Fibroblast of lung (primary cell): ENCODE measurements at regions not wholly inside any gene's neighbourhood (a gene's known extent, or its start where the extent isn't known, plus 50 kb on each side); places are given as distances from the start of the nearest gene placed in this dataset.
A peak's percentile ranks its signal among the peaks of the same experiment; 100 is the strongest.

ENCODE experiments used
- DNase-seq, 2 donors: peaks; one replicate each; pipeline versions ENCODE4 v3.0.0 to v3.0.0-alpha.2; 2010; ENCODE audit warnings: low read depth in 2 of 2
- H2AFZ ChIP-seq: 2 replicates; pipeline ENCODE4 v1.5.1; 2012; ENCODE audit warnings: low read length, control low read depth, inconsistent platforms
- H3K27ac ChIP-seq: 2 replicates; pipeline ENCODE4 v1.5.1; 2011; ENCODE audit warnings: low read length, control low read depth; ENCODE audit not compliant: insufficient read depth
- H3K27me3 ChIP-seq: 2 replicates; pipeline ENCODE4 v1.5.1; 2011; ENCODE audit warnings: mild to moderate bottlenecking, low read length; ENCODE audit not compliant: control insufficient read depth, insufficient read depth
- H3K36me3 ChIP-seq: 2 replicates; pipeline ENCODE4 v1.5.1; 2011; ENCODE audit warnings: low read length; ENCODE audit not compliant: control insufficient read depth, insufficient read depth
- H3K4me1 ChIP-seq: 2 replicates; pipeline ENCODE4 v1.5.1; 2011; ENCODE audit warnings: low read length; ENCODE audit not compliant: control insufficient read depth, insufficient read depth; ENCODE audit errors: extremely low read depth
- H3K4me2 ChIP-seq: 2 replicates; pipeline ENCODE4 v1.5.1; 2011; ENCODE audit warnings: low read length, control low read depth; ENCODE audit not compliant: insufficient read depth; ENCODE audit errors: extremely low read depth
- H3K4me3 ChIP-seq, 4 experiments: fragments of 200-600 bp in 1 of 4; sonication (generic) in 1 of 4; replicated peaks in 1 of 4; 2 replicates each; pipeline ENCODE4 v1.5.1; 2011 to 2016; ENCODE audit warnings: low read length in 4 of 4, low read depth in 3 of 4, mild to moderate bottlenecking in 3 of 4, control low read depth in 2 of 4, inconsistent platforms in 1 of 4, mixed read lengths in 1 of 4; ENCODE audit not compliant: insufficient read depth in 1 of 4; ENCODE audit errors: control extremely low read depth in 1 of 4
- H3K79me2 ChIP-seq: 2 replicates; pipeline ENCODE4 v1.5.1; 2012; ENCODE audit warnings: mild to moderate bottlenecking, low read length, inconsistent platforms; ENCODE audit not compliant: control insufficient read depth, insufficient read depth
- H3K9ac ChIP-seq: 2 replicates; pipeline ENCODE4 v1.5.1; 2011; ENCODE audit warnings: mild to moderate bottlenecking, low read length, control low read depth; ENCODE audit not compliant: insufficient read depth
- H3K9me3 ChIP-seq: 2 replicates; pipeline ENCODE4 v1.5.1; 2012; ENCODE audit warnings: low read depth, low read length; ENCODE audit not compliant: control insufficient read depth, insufficient read depth
- H4K20me1 ChIP-seq: 2 replicates; pipeline ENCODE4 v1.5.1; 2011; ENCODE audit warnings: low read length; ENCODE audit not compliant: control insufficient read depth, insufficient read depth; ENCODE audit errors: extremely low read depth
- CTCF ChIP-seq, 2 donors: IDR thresholded peaks in 1 of 2; conservative IDR thresholded peaks in 1 of 2; 1 replicate in 1 of 2; 2 replicates in 1 of 2; pipeline ENCODE4 v1.5.1; 2011 to 2012; ENCODE audit warnings: low read length in 2 of 2, control low read depth in 1 of 2, inconsistent platforms in 1 of 2, low read depth in 1 of 2, mild to moderate bottlenecking in 1 of 2
- EZH2 ChIP-seq: IDR thresholded peaks from 2 replicates; pipeline ENCODE4 v1.5.1; 2012; ENCODE audit warnings: low read length, control low read depth, mild to moderate bottlenecking; ENCODE audit errors: missing control alignments

GRCh38 chr1:79920960-79921669 is 914.6 kb upstream of the ADGRL4 start:
- H3K9me3 ChIP-seq: no peaks in the 10 kb centered on the region
- H3K79me2 ChIP-seq: no peaks in the 10 kb centered on the region
- no peak overlapping the region for H3K9ac ChIP-seq
- H2AFZ ChIP-seq: no peak overlapping the region
- H3K4me3 ChIP-seq: no peak overlapping the region
- no peaks in the 10 kb centered on the region for H4K20me1 ChIP-seq
- DNase-seq: no peak
- H3K27me3 ChIP-seq: no peaks in the 10 kb centered on the region
- no peak overlapping the region for H3K27ac ChIP-seq
- H3K36me3 ChIP-seq: no peaks in the 10 kb centered on the region
- TF ChIP-seq CTCF (conservative IDR thresholded peaks at IDR 0.05 in 1 of 2, IDR thresholded peaks at IDR 0.05 in 1 of 2; ENCODE audit: low read depth in 1 of 2, low read length in 2 of 2) (no peak), EZH2 (no peak)
- no peaks in the 10 kb centered on the region for H3K4me1 ChIP-seq
- H3K4me2 ChIP-seq: no peak overlapping the region

- TF ChIP-seq CTCF (conservative IDR thresholded peaks at IDR 0.05 in 1 of 2, IDR thresholded peaks at IDR 0.05 in 1 of 2; ENCODE audit: low read depth in 1 of 2, low read length in 2 of 2) (no peak), EZH2 (no peak)
- H3K36me3 ChIP-seq: no peaks in the 10 kb centered on the region
- no peaks in the 10 kb centered on the region for H4K20me1 ChIP-seq
- H3K4me2 ChIP-seq: no peak overlapping the region
- H3K9ac ChIP-seq: no peak overlapping the region
- no peaks in the 10 kb centered on the region for H3K79me2 ChIP-seq
- DNase-seq: no peak
- no peaks in the 10 kb centered on the region for H3K27me3 ChIP-seq
- H3K9me3 ChIP-seq: no peaks in the 10 kb centered on the region
- no peak overlapping the region for H2AFZ ChIP-seq
- H3K4me3 ChIP-seq: no peak overlapping the region
- no peak overlapping the region for H3K27ac ChIP-seq
- no peaks in the 10 kb centered on the region for H3K4me1 ChIP-seq
Measured at GRCh38 chr1:79914896-79915295, 908.4 kb upstream of the ADGRL4 start.

- Histone ChIP-seq H3K9me3 (no peaks in the 10 kb centered on the region), H3K4me3 (no peak overlapping the region), H3K4me2 (no peak overlapping the region), H3K79me2 (no peaks in the 10 kb centered on the region), H3K27ac (no peak overlapping the region), H2AFZ (no peak overlapping the region), H4K20me1 (no peaks in the 10 kb centered on the region), H3K4me1 (no peaks in the 10 kb centered on the region), H3K27me3 (no peaks in the 10 kb centered on the region), H3K9ac (no peak overlapping the region), H3K36me3 (no peaks in the 10 kb centered on the region)
- DNase-seq: peak in 1 of 2 donors; percentile 40
- TF ChIP-seq EZH2: no peak
- TF ChIP-seq CTCF (conservative IDR thresholded peaks at IDR 0.05 in 1 of 2, IDR thresholded peaks at IDR 0.05 in 1 of 2; ENCODE audit: low read depth in 1 of 2, low read length in 2 of 2): no peak
Measured at GRCh38 chr1:79912813-79913212, 906.3 kb upstream of the ADGRL4 start.
